Cardiac muscle cell (in vitro differentiated cells and primary cell): ENCODE measurements at regions not wholly inside any gene's neighbourhood (a gene's known extent, or its start where the extent isn't known, plus 50 kb on each side); places are given as distances from the start of the nearest gene placed in this dataset.

Experiments used
- DNase-seq, 2 donors: peaks; one replicate each; pipeline versions ENCODE4 v3.0.0 to v3.0.0-alpha.2; 2010 to 2017; ENCODE audit warnings: low read depth in 1 of 2, low spot score in 1 of 2
- H3K27ac ChIP-seq: fragments of 200-600 bp; sonication (generic); 2 replicates; pipeline ENCODE4 v1.5.1; 2016
- H3K27me3 ChIP-seq: fragments of 200-600 bp; sonication (generic); 2 replicates; pipeline ENCODE4 v1.6.0; 2016; ENCODE audit warnings: control low read depth
- H3K36me3 ChIP-seq: fragments of 200-600 bp; sonication (generic); 2 replicates; pipeline ENCODE4 v1.5.1; 2016; ENCODE audit warnings: control low read depth
- H3K4me1 ChIP-seq: fragments of 200-600 bp; sonication (generic); 2 replicates; pipeline ENCODE4 v1.8.1; 2017; ENCODE audit warnings: low read depth, mild to moderate bottlenecking, mixed run types
- H3K4me3 ChIP-seq: fragments of 200-600 bp; sonication (generic); 2 replicates; pipeline ENCODE4 v1.5.1; 2016; ENCODE audit warnings: mild to moderate bottlenecking
- H3K9me3 ChIP-seq: fragments of 200-600 bp; sonication (generic); 2 replicates; pipeline ENCODE4 v1.5.1; 2017; ENCODE audit warnings: low read depth, mild to moderate bottlenecking, control low read depth
- TF ChIP-seq, protein P1 (sequence below): IDR thresholded peaks from 2 replicates; pipeline ENCODE4 v1.5.1; 2012; ENCODE audit warnings: low read depth, mild to moderate bottlenecking, low read length

- TF ChIP-seq, protein P1, sequence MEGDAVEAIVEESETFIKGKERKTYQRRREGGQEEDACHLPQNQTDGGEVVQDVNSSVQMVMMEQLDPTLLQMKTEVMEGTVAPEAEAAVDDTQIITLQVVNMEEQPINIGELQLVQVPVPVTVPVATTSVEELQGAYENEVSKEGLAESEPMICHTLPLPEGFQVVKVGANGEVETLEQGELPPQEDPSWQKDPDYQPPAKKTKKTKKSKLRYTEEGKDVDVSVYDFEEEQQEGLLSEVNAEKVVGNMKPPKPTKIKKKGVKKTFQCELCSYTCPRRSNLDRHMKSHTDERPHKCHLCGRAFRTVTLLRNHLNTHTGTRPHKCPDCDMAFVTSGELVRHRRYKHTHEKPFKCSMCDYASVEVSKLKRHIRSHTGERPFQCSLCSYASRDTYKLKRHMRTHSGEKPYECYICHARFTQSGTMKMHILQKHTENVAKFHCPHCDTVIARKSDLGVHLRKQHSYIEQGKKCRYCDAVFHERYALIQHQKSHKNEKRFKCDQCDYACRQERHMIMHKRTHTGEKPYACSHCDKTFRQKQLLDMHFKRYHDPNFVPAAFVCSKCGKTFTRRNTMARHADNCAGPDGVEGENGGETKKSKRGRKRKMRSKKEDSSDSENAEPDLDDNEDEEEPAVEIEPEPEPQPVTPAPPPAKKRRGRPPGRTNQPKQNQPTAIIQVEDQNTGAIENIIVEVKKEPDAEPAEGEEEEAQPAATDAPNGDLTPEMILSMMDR = no peak
- H3K27ac ChIP-seq = no peak overlapping the region
- H3K27me3 ChIP-seq = no peaks in the 10 kb centered on the region
- H3K36me3 ChIP-seq = no peaks in the 10 kb centered on the region
- no peaks in the 10 kb centered on the region for H3K9me3 ChIP-seq
- no peak for DNase-seq
- no peaks in the 10 kb centered on the region for H3K4me1 ChIP-seq
- H3K4me3 ChIP-seq = no peak overlapping the region
These were observed 201.6 kb downstream of the EDEM1 start for GRCh38 chr3:5389057-5389456.

GRCh38 chr3:5390221-5390620, 202.7 kb downstream of the EDEM1 start:
- TF ChIP-seq, protein P1 = no peak
- no peak overlapping the region for H3K4me3 ChIP-seq
- no peaks in the 10 kb centered on the region for H3K9me3 ChIP-seq
- H3K4me1 ChIP-seq = no peaks in the 10 kb centered on the region
- H3K27ac ChIP-seq = no peak overlapping the region
- DNase-seq = no peak
- H3K36me3 ChIP-seq = no peaks in the 10 kb centered on the region
- no peaks in the 10 kb centered on the region for H3K27me3 ChIP-seq

- no peak for DNase-seq
- H3K27me3 ChIP-seq = no peaks in the 10 kb centered on the region
- TF ChIP-seq, protein P1 = no peak
- H3K4me3 ChIP-seq = no peak overlapping the region
- H3K27ac ChIP-seq = no peak overlapping the region
- no peaks in the 10 kb centered on the region for H3K4me1 ChIP-seq
- no peaks in the 10 kb centered on the region for H3K9me3 ChIP-seq
- H3K36me3 ChIP-seq = no peaks in the 10 kb centered on the region
These were observed 203.6 kb downstream of the EDEM1 start for GRCh38 chr3:5390936-5391625.

DNA sequence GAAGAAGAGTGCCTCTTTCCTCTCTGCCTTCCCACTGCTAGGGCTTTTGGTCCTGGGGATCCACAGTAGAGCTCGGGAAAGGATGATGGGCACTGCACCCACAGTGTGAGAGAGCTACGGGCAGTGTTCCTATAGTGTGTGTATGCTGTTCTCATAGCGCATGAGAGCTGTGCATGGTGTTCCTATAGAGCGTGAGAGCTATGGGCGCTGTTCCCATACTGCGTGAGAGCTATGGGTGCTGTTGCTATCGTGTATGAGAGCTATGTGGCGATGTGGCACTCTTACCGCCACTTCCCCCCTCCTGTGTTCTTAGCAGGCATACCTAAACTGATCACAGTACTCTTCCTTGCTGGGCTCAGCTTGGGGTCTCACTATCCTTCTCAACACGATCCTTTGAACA, 213.5 kb downstream of the EDEM1 start:
- TF ChIP-seq, protein P1 = no peak
- no peak for DNase-seq
- no peaks in the 10 kb centered on the region for H3K36me3 ChIP-seq

DNA sequence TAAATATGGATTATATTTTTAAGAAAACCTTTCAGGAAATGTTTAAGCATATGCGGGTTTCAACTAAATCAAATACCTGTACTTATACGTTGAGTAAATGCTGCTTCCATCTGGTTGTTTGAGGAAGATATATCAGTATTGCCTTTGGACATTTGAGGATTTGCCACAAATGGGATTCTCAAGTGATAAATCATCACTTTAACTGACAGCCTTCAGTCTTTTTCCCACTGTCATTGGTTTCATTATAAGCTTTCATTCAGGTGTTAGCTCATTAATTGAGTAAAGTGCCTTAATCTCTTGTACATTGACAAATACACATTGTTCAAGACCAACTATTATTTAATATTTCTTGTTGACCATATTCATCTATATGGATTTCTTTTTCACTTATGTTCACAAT, 217.2 kb downstream of the EDEM1 start:
- Histone ChIP-seq H3K4me3 (no peak overlapping the region), H3K36me3 (no peaks in the 10 kb centered on the region), H3K27ac (no peak overlapping the region), H3K27me3 (no peaks in the 10 kb centered on the region), H3K4me1 (no peaks in the 10 kb centered on the region), H3K9me3 (no peaks in the 10 kb centered on the region)
- no peak for DNase-seq
- TF ChIP-seq, protein P1 = no peak

More for the DNA sequence above, 213.5 kb downstream of the EDEM1 start:
- Histone ChIP-seq H3K27ac (no peak overlapping the region), H3K4me3 (no peak overlapping the region), H3K9me3 (no peaks in the 10 kb centered on the region), H3K4me1 (no peaks in the 10 kb centered on the region), H3K27me3 (no peaks in the 10 kb centered on the region)

GRCh38 chr3:5411786-5412185, 224.3 kb downstream of the EDEM1 start:
- H3K36me3 ChIP-seq = no peaks in the 10 kb centered on the region
- H3K27me3 ChIP-seq = no peaks in the 10 kb centered on the region
- no peaks in the 10 kb centered on the region for H3K9me3 ChIP-seq
- DNase-seq = no peak
- H3K4me1 ChIP-seq = no peaks in the 10 kb centered on the region
- H3K27ac ChIP-seq = no peak overlapping the region
- H3K4me3 ChIP-seq = no peak overlapping the region
- TF ChIP-seq, protein P1 = no peak
